Trophoblast cell (in vitro differentiated cells and primary cell): ENCODE measurements at regions not wholly inside any gene's neighbourhood (a gene's known extent, or its start where the extent isn't known, plus 50 kb on each side); places are given as distances from the start of the nearest gene placed in this dataset.

Source experiments
- DNase-seq, 2 donors: peaks; one replicate each; pipeline ENCODE4 v3.0.0-alpha.2; 2016
- H2AFZ ChIP-seq: 2 replicates; pipeline ENCODE4 v1.6.1; 2013; ENCODE audit warnings: low read length, moderate library complexity, mild to moderate bottlenecking; ENCODE audit not compliant: insufficient read depth, poor library complexity
- H2AK5ac ChIP-seq: 2 replicates; pipeline ENCODE4 v1.6.1; 2013; ENCODE audit warnings: mild to moderate bottlenecking, low read length
- H2BK120ac ChIP-seq: 2 replicates; pipeline ENCODE4 v1.6.1; 2013; ENCODE audit warnings: low read length, mild to moderate bottlenecking, moderate library complexity; ENCODE audit not compliant: insufficient read depth, poor library complexity
- H2BK12ac ChIP-seq: 2 replicates; pipeline ENCODE4 v1.6.1; 2013; ENCODE audit warnings: mild to moderate bottlenecking, low read length, moderate library complexity
- H2BK5ac ChIP-seq: 2 replicates; pipeline ENCODE4 v1.6.1; 2013; ENCODE audit warnings: low read length, low read depth, moderate library complexity, mild to moderate bottlenecking; ENCODE audit not compliant: poor library complexity
- H3K14ac ChIP-seq: 2 replicates; pipeline ENCODE4 v1.6.1; 2013; ENCODE audit warnings: mild to moderate bottlenecking, low read length
- H3K18ac ChIP-seq: 2 replicates; pipeline ENCODE4 v1.6.1; 2013; ENCODE audit warnings: mild to moderate bottlenecking, low read length
- H3K23ac ChIP-seq: 2 replicates; pipeline ENCODE4 v1.6.1; 2013; ENCODE audit warnings: low read length
- H3K27ac ChIP-seq: 2 replicates; pipeline ENCODE4 v1.5.1; 2013; ENCODE audit warnings: low read depth, mild to moderate bottlenecking, inconsistent platforms, low read length, moderate library complexity
- H3K27me3 ChIP-seq: 2 replicates; pipeline ENCODE4 v1.6.1; 2013; ENCODE audit warnings: inconsistent platforms, mild to moderate bottlenecking, low read length, moderate library complexity; ENCODE audit not compliant: insufficient read depth
- H3K36me3 ChIP-seq, 2 experiments: 1 replicate in 1 of 2; 2 replicates in 1 of 2; pipeline ENCODE4 v1.6.1; 2013; ENCODE audit warnings: low read length in 2 of 2, mild to moderate bottlenecking in 2 of 2, moderate library complexity in 1 of 2; ENCODE audit not compliant: insufficient read depth in 2 of 2, control insufficient read depth in 1 of 2
- H3K4ac ChIP-seq: 2 replicates; pipeline ENCODE4 v1.6.1; 2013; ENCODE audit warnings: low read depth, mild to moderate bottlenecking, low read length, moderate library complexity
- H3K4me1 ChIP-seq, 2 experiments: 1 replicate in 1 of 2; 2 replicates in 1 of 2; pipeline ENCODE4 v1.6.1; 2013; ENCODE audit warnings: low read length in 2 of 2, mild to moderate bottlenecking in 2 of 2, moderate library complexity in 1 of 2; ENCODE audit not compliant: insufficient read depth in 2 of 2, control insufficient read depth in 1 of 2
- H3K4me2 ChIP-seq: 2 replicates; pipeline ENCODE4 v1.6.1; 2013; ENCODE audit warnings: inconsistent platforms, mild to moderate bottlenecking, low read length, moderate library complexity
- H3K4me3 ChIP-seq: 2 replicates; pipeline ENCODE4 v1.5.1; 2013; ENCODE audit warnings: mild to moderate bottlenecking, low read depth, low read length, inconsistent platforms
- H3K79me1 ChIP-seq: one replicate; pipeline ENCODE4 v1.6.1; 2013; ENCODE audit warnings: low read length
- H3K79me2 ChIP-seq: 2 replicates; pipeline ENCODE4 v1.6.1; 2013; ENCODE audit warnings: low read length, mild to moderate bottlenecking; ENCODE audit not compliant: control insufficient read depth, insufficient read depth, poor library complexity
- H3K9ac ChIP-seq: 2 replicates; pipeline ENCODE4 v1.6.1; 2013; ENCODE audit warnings: mild to moderate bottlenecking, low read length
- H3K9me3 ChIP-seq: 2 replicates; pipeline ENCODE4 v1.6.1; 2013; ENCODE audit warnings: low read depth, mild to moderate bottlenecking, control low read depth, inconsistent platforms, low read length; ENCODE audit not compliant: insufficient read depth
- H4K12ac ChIP-seq: 2 replicates; pipeline ENCODE4 v1.6.1; 2013; ENCODE audit warnings: low read depth, mild to moderate bottlenecking, low read length, moderate library complexity
- H4K8ac ChIP-seq: 2 replicates; pipeline ENCODE4 v1.6.1; 2013; ENCODE audit warnings: low read depth, mild to moderate bottlenecking, low read length, moderate library complexity
- H4K91ac ChIP-seq: one replicate; pipeline ENCODE4 v1.6.1; 2013; ENCODE audit warnings: low read depth, mild to moderate bottlenecking, low read length, moderate library complexity
- WGBS: extraction: QIAGEN DNeasy Blood & Tissue Kit; methylation state at CpG from one replicate; pipeline ENCODE4 v1.1.7; 2013; ENCODE audit warnings: missing lambda C conversion rate; ENCODE audit not compliant: insufficient read length, insufficient coverage; ENCODE audit errors: extremely low coverage; 5-methylcytosine and 5-hydroxymethylcytosine counted together

- H2AFZ ChIP-seq, result no peak overlapping the region
- no peaks in the 10 kb centered on the region for H3K4me1 ChIP-seq
- no peak overlapping the region for H4K8ac ChIP-seq
- no peak overlapping the region for H3K18ac ChIP-seq
- no peaks in the 10 kb centered on the region for H3K79me1 ChIP-seq
- no peak overlapping the region for H3K27ac ChIP-seq
- no peak overlapping the region for H2AK5ac ChIP-seq
- H2BK5ac ChIP-seq, result no peak overlapping the region
- H4K12ac ChIP-seq, result no peak overlapping the region
- no peak overlapping the region for H3K9ac ChIP-seq
- no peak overlapping the region for H2BK12ac ChIP-seq
- H3K4me2 ChIP-seq, result no peak overlapping the region
- H3K14ac ChIP-seq, result no peak overlapping the region
- no peak for DNase-seq
- H3K9me3 ChIP-seq, result peaks cover 3% of the 10 kb centered on the region
- no peak overlapping the region for H3K4ac ChIP-seq
- no peaks in the 10 kb centered on the region for H3K36me3 ChIP-seq
- H3K27me3 ChIP-seq, result no peaks in the 10 kb centered on the region
- H3K4me3 ChIP-seq, result no peak overlapping the region
- no CpG with 5 or more reads among the region's 15 CpGs for WGBS
- no peaks in the 10 kb centered on the region for H3K79me2 ChIP-seq
- no peak overlapping the region for H2BK120ac ChIP-seq
- H3K23ac ChIP-seq, result no peak overlapping the region
- H4K91ac ChIP-seq, result no peak overlapping the region
Observed at GRCh38 chr6:168227840-168228239, 91.7 kb downstream of the DACT2 start.

DNA sequence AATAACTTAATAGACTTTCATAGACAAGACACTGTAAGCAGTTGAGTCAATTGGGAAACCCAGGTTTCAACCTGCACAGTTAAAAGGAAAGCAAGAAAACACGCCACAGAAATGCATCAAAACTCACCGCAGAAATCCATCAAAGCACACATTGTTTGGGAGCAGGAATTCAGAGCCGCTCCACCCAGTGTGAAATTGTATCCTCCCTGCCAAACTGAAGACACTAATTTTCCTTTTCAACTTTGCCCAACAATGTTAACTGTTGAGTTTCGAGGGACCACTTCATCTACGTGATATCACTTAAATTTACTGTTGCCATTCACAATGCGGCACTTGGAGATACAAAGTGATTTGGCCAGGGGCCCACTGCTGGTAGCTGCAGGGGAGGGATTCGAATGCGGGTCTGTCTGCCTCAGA lies 92.7 kb downstream of the DACT2 start:
- Histone ChIP-seq H3K27me3 (no peaks in the 10 kb centered on the region), H3K18ac (no peak overlapping the region), H3K79me1 (no peaks in the 10 kb centered on the region), H3K4me2 (no peak overlapping the region), H3K9ac (no peak overlapping the region), H3K9me3 (peaks cover 3% of the 10 kb centered on the region), H4K91ac (no peak overlapping the region), H2BK12ac (no peak overlapping the region), H3K23ac (no peak overlapping the region), H2AFZ (no peak overlapping the region), H3K4me3 (no peak overlapping the region), H3K27ac (no peak overlapping the region), H3K4ac (no peak overlapping the region), H3K14ac (no peak overlapping the region), H2AK5ac (no peak overlapping the region), H2BK120ac (no peak overlapping the region), H4K12ac (no peak overlapping the region), H3K4me1 (no peaks in the 10 kb centered on the region), H4K8ac (no peak overlapping the region), H2BK5ac (no peak overlapping the region), H3K36me3 (no peaks in the 10 kb centered on the region), H3K79me2 (no peaks in the 10 kb centered on the region)
- WGBS, result no CpG with 5 or more reads among the region's 8 CpGs
- peak; percentile 14 to 31 for DNase-seq

DNA sequence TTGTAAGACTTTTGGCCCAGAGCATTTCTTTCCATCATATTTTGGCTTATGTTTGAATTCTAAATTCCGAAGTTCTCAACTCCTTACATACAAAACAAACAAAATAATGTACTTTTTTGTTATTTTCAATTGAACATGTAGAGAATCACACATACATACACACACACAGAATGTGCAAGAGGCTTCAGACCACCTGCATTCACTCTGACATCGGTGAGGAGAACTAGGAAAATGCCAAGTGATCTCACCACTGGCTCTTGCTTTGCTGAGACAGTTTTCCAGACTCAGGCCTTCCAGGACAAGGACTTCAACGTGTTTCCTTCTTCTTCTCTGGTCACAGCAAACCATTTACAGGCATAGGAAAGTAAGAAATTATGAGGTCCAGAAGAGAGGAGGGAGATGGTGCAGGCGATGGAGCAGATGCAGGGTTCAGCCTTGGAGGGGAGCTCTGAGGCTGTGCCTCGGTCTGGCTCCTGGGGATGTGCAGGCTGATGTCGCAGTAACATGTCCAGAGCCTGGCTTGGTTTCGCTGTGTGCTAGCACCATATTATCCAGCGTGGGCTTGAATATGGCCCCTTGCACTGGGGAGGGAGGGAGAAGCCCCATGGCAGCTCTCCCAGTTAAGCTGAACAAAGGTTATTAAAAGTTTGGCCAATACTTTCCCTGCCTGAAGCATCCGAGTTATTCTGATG lies 93.4 kb downstream of the DACT2 start:
- peaks cover 3% of the 10 kb centered on the region for H3K9me3 ChIP-seq
- H2BK120ac ChIP-seq, result no peak overlapping the region
- H3K9ac ChIP-seq, result no peak overlapping the region
- no peaks in the 10 kb centered on the region for H3K36me3 ChIP-seq
- H4K91ac ChIP-seq, result no peak overlapping the region
- no peak overlapping the region for H2AFZ ChIP-seq
- no peak overlapping the region for H2BK5ac ChIP-seq
- no peak overlapping the region for H2AK5ac ChIP-seq
- H3K18ac ChIP-seq, result no peak overlapping the region
- H3K79me2 ChIP-seq, result no peaks in the 10 kb centered on the region
- no peaks in the 10 kb centered on the region for H3K4me1 ChIP-seq
- no peak overlapping the region for H3K23ac ChIP-seq
- H3K27ac ChIP-seq, result no peak overlapping the region
- H3K4me2 ChIP-seq, result no peak overlapping the region
- no peaks in the 10 kb centered on the region for H3K79me1 ChIP-seq
- no peak overlapping the region for H2BK12ac ChIP-seq
- H4K12ac ChIP-seq, result no peak overlapping the region
- no CpG with 5 or more reads among the region's 9 CpGs for WGBS
- H4K8ac ChIP-seq, result no peak overlapping the region
- H3K27me3 ChIP-seq, result no peaks in the 10 kb centered on the region
- DNase-seq, result no peak
- no peak overlapping the region for H3K4me3 ChIP-seq
- no peak overlapping the region for H3K14ac ChIP-seq
- no peak overlapping the region for H3K4ac ChIP-seq

- no peak overlapping the region for H2BK12ac ChIP-seq
- H3K36me3 ChIP-seq, result no peaks in the 10 kb centered on the region
- H3K9me3 ChIP-seq, result peaks cover 3% of the 10 kb centered on the region
- no peak overlapping the region for H3K4me3 ChIP-seq
- H3K27me3 ChIP-seq, result no peaks in the 10 kb centered on the region
- no peak overlapping the region for H2AK5ac ChIP-seq
- no peak overlapping the region for H3K27ac ChIP-seq
- H3K4ac ChIP-seq, result no peak overlapping the region
- no peak overlapping the region for H3K14ac ChIP-seq
- no peak overlapping the region for H3K9ac ChIP-seq
- DNase-seq, result peak; percentile 7 to 8
- WGBS, result no CpG with 5 or more reads among the region's 7 CpGs
- H2BK5ac ChIP-seq, result no peak overlapping the region
- no peak overlapping the region for H3K18ac ChIP-seq
- H2BK120ac ChIP-seq, result no peak overlapping the region
- H3K4me2 ChIP-seq, result no peak overlapping the region
- H2AFZ ChIP-seq, result no peak overlapping the region
- H3K79me2 ChIP-seq, result no peaks in the 10 kb centered on the region
- no peaks in the 10 kb centered on the region for H3K79me1 ChIP-seq
- H3K23ac ChIP-seq, result no peak overlapping the region
- no peaks in the 10 kb centered on the region for H3K4me1 ChIP-seq
- H4K12ac ChIP-seq, result no peak overlapping the region
- no peak overlapping the region for H4K91ac ChIP-seq
- H4K8ac ChIP-seq, result no peak overlapping the region
Observed at GRCh38 chr6:168225471-168225911, 94.1 kb downstream of the DACT2 start.
